Stimulated activated effector memory CD8-positive, alpha-beta T cell treated with anti-CD3 and anti-CD28 coated beads, Interleukin-12 subunit alpha, Interleukin-12 subunit beta, amount 100 ng/mL, for 72 hours (primary cell): ENCODE measurements at regions not wholly inside any gene's neighbourhood (a gene's known extent, or its start where the extent isn't known, plus 50 kb on each side); places are given as distances from the start of the nearest gene placed in this dataset.

Experiments
- ATAC-seq: fragments of 150-1000 bp; cut with Tn5 transposase; 2 replicates; pipeline ENCODE4 v1.10.0; 2021
- DNase-seq, 2 donors: peaks; one replicate each; pipeline ENCODE4 v3.0.0; 2021 to 2022; ENCODE audit warnings: low spot score in 2 of 2
- H3K27ac Mint-ChIP-seq: one replicate; pipeline ENCODE4 v1.8.0; 2022; ENCODE audit warnings: mild to moderate bottlenecking, mixed read lengths
- H3K36me3 Mint-ChIP-seq: one replicate; pipeline ENCODE4 v1.8.0; 2022; ENCODE audit warnings: mild to moderate bottlenecking, mixed read lengths
- H3K4me1 Mint-ChIP-seq: one replicate; pipeline ENCODE4 v1.8.0; 2022; ENCODE audit warnings: mixed read lengths
- H3K4me3 Mint-ChIP-seq: one replicate; pipeline ENCODE4 v1.8.0; 2022; ENCODE audit warnings: mild to moderate bottlenecking, mixed read lengths
- H3K9me3 Mint-ChIP-seq: one replicate; pipeline ENCODE4 v1.8.0; 2022; ENCODE audit warnings: mixed read lengths

DNA sequence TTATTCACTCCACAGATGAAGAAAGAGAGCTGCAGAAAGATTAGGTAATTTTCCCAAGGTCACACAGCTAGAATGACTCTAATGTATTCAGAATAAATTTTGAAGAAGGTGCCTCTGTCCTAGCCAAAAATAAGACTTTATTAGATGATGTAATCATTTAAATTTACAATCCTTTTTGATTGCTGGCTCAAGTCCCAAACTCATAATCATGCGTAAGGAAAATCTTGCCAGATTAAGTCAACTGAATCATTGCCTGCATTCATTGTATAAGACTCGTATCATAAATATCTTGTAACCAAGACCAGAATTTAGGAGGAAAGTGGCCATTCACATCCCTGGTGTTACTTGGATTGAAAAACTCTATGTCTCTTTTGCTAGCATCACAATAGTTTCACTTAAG is 53.1 kb upstream of the STK39 start:
- no peak for DNase-seq
- Mint-ChIP-seq H3K36me3 (no peaks in the 10 kb centered on the region), H3K4me3 (no peak overlapping the region), H3K27ac (no peak overlapping the region), H3K9me3 (peaks cover under 1% of the 10 kb centered on the region), H3K4me1 (no peaks in the 10 kb centered on the region)
- no peak for ATAC-seq

GRCh38 chr2:168304024-168304681 is 56.8 kb upstream of the STK39 start:
- peaks cover 16% of the 10 kb centered on the region for H3K9me3 Mint-ChIP-seq
- ATAC-seq (no peak), DNase-seq (no peak)
- no peak overlapping the region for H3K4me3 Mint-ChIP-seq
- no peaks in the 10 kb centered on the region for H3K36me3 Mint-ChIP-seq
- H3K27ac Mint-ChIP-seq = no peak overlapping the region
- H3K4me1 Mint-ChIP-seq = no peaks in the 10 kb centered on the region

DNA sequence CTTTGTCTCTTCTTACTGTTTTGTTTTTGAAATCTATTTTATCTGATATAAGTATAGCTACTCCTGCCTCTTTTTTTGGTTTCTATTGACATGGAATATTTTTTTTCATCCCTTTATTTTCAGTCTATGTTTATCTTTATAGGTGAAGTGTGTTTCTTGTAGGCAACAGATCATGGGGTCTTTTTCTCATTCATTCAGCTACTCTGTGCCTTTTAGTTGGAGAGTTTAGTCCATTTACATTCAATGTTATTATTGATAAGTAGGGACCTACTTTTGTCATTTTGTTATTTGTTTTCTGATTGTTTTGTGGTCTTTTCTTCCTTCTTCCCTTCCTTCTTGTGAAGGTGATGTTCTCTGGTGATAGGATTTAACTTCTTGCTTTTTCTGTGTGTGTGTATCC is 60.0 kb upstream of the STK39 start:
- H3K9me3 Mint-ChIP-seq = peaks cover 16% of the 10 kb centered on the region
- no peaks in the 10 kb centered on the region for H3K4me1 Mint-ChIP-seq
- no peak overlapping the region for H3K4me3 Mint-ChIP-seq
- DNase-seq (no peak), ATAC-seq (no peak)
- H3K27ac Mint-ChIP-seq = no peak overlapping the region
- H3K36me3 Mint-ChIP-seq = no peaks in the 10 kb centered on the region

GRCh38 chr2:168310580-168310979 is 63.2 kb upstream of the STK39 start:
- peaks cover 14% of the 10 kb centered on the region for H3K9me3 Mint-ChIP-seq
- no peak overlapping the region for H3K4me3 Mint-ChIP-seq
- H3K4me1 Mint-ChIP-seq = no peaks in the 10 kb centered on the region
- DNase-seq (no peak), ATAC-seq (no peak)
- no peak overlapping the region for H3K27ac Mint-ChIP-seq
- no peaks in the 10 kb centered on the region for H3K36me3 Mint-ChIP-seq

- no peaks in the 10 kb centered on the region for H3K4me1 Mint-ChIP-seq
- no peak overlapping the region for H3K27ac Mint-ChIP-seq
- H3K36me3 Mint-ChIP-seq = no peaks in the 10 kb centered on the region
- no peak for DNase-seq
- H3K9me3 Mint-ChIP-seq = peaks cover 12% of the 10 kb centered on the region
- no peak for ATAC-seq
- H3K4me3 Mint-ChIP-seq = no peak overlapping the region
Observed at GRCh38 chr2:168311261-168311910, 64.0 kb upstream of the STK39 start.

GRCh38 chr2:168312036-168312822 is 64.8 kb upstream of the STK39 start:
- H3K4me1 Mint-ChIP-seq = no peaks in the 10 kb centered on the region
- DNase-seq (no peak), ATAC-seq (no peak)
- no peak overlapping the region for H3K27ac Mint-ChIP-seq
- H3K9me3 Mint-ChIP-seq = peaks cover 7% of the 10 kb centered on the region
- H3K4me3 Mint-ChIP-seq = no peak overlapping the region
- no peaks in the 10 kb centered on the region for H3K36me3 Mint-ChIP-seq

DNA sequence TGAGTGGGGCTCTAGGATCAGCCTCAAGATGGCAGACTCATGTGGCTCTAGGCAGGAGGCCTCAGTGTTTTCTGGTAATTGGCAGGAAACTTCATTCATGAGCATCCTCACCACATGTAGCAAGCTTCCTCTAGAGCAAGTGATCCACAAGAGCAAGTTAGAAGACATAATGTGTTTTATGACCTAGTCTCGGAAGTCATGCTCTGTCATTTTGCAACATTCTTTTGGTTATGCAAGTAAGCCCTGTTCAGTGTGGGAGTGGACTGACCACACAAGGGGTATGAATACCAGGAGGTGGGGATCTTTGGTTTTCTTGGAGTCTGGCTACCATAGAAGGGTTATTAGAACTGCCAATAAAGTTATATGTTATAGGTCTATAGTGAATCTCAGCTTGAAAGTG is 66.8 kb upstream of the STK39 start:
- no peak for ATAC-seq
- Mint-ChIP-seq H3K4me3 (no peak overlapping the region), H3K4me1 (no peaks in the 10 kb centered on the region)

GRCh38 chr2:168315331-168316072 is 68.1 kb upstream of the STK39 start:
- ATAC-seq (no peak), DNase-seq (no peak)
- H3K4me1 Mint-ChIP-seq = no peaks in the 10 kb centered on the region
- H3K9me3 Mint-ChIP-seq = no peaks in the 10 kb centered on the region
- no peaks in the 10 kb centered on the region for H3K36me3 Mint-ChIP-seq
- H3K4me3 Mint-ChIP-seq = no peak overlapping the region
- no peak overlapping the region for H3K27ac Mint-ChIP-seq

More for the DNA sequence above, 66.8 kb upstream of the STK39 start:
- Mint-ChIP-seq H3K9me3 (no peaks in the 10 kb centered on the region), H3K36me3 (no peaks in the 10 kb centered on the region), H3K27ac (no peak overlapping the region)
- no peak for DNase-seq

- H3K4me3 Mint-ChIP-seq = no peak overlapping the region
- ATAC-seq (no peak), DNase-seq (no peak)
- no peaks in the 10 kb centered on the region for H3K4me1 Mint-ChIP-seq
- no peaks in the 10 kb centered on the region for H3K36me3 Mint-ChIP-seq
- no peak overlapping the region for H3K27ac Mint-ChIP-seq
- H3K9me3 Mint-ChIP-seq = no peaks in the 10 kb centered on the region
Observed at GRCh38 chr2:168316073-168316440, 68.7 kb upstream of the STK39 start.

GRCh38 chr2:168317282-168317681 is 69.9 kb upstream of the STK39 start:
- H3K4me3 Mint-ChIP-seq = no peak overlapping the region
- no peak for DNase-seq
- no peaks in the 10 kb centered on the region for H3K9me3 Mint-ChIP-seq
- no peaks in the 10 kb centered on the region for H3K36me3 Mint-ChIP-seq
- ATAC-seq = no peak
- no peak overlapping the region for H3K27ac Mint-ChIP-seq
- H3K4me1 Mint-ChIP-seq = no peaks in the 10 kb centered on the region

DNA sequence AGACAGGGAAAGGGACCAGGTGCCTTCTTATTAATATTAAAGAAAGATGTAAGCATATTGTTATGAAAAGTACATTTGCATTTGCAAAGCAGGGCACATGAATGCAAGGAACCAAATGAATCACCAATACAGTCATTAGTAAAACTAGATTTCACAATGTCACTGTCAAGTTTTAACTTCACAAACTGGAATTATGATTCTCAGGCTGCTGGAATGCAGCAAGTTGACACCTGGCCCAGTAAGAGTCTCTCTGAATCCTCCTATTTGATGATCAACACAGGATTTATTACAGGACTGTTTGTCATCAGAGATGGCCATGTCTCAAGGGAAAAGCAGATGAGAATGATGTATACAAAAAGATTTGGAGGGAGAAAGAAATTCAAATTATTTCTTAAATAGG is 72.9 kb upstream of the STK39 start:
- H3K4me1 Mint-ChIP-seq = peaks cover 6% of the 10 kb centered on the region
- ATAC-seq (no peak), DNase-seq (no peak)
- H3K9me3 Mint-ChIP-seq = no peaks in the 10 kb centered on the region
- no peak overlapping the region for H3K4me3 Mint-ChIP-seq
- H3K27ac Mint-ChIP-seq = no peak overlapping the region
- H3K36me3 Mint-ChIP-seq = no peaks in the 10 kb centered on the region

DNA sequence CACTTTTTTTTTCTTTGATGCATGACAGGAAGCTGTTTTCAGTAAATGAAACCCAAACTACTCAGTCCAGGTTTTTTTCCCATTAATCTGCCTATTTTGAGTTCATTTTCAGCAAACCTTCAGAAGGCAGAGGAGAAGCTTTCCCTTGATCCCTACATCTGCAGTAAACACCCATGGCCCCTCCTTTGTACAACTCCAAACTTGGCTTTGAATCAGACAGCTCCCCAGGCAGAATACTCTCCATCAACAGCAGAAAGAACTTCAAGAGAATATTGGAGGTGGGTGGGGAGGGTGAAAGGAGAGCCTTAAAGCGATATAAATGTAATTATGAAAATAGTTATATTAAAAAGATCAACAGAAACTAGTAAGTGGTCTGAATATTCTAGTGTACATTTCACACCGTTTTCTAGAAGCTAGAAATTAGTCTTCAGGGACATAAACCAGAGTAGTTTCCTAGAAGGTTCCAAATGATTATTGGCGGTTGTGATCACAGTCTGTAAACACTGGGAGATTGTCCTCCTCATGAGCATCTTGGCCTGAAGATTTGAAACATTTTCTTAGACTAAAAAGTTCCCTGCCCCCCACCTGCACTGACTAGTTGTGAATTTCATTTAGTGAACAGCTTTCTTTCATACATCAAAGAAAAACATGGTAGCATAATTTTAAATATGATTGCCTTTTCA is 75.1 kb upstream of the STK39 start:
- no peaks in the 10 kb centered on the region for H3K9me3 Mint-ChIP-seq
- DNase-seq (no peak), ATAC-seq (no peak)
- no peak overlapping the region for H3K4me3 Mint-ChIP-seq
- H3K27ac Mint-ChIP-seq = no peak overlapping the region
- no peaks in the 10 kb centered on the region for H3K36me3 Mint-ChIP-seq
- peaks cover 6% of the 10 kb centered on the region for H3K4me1 Mint-ChIP-seq

DNA sequence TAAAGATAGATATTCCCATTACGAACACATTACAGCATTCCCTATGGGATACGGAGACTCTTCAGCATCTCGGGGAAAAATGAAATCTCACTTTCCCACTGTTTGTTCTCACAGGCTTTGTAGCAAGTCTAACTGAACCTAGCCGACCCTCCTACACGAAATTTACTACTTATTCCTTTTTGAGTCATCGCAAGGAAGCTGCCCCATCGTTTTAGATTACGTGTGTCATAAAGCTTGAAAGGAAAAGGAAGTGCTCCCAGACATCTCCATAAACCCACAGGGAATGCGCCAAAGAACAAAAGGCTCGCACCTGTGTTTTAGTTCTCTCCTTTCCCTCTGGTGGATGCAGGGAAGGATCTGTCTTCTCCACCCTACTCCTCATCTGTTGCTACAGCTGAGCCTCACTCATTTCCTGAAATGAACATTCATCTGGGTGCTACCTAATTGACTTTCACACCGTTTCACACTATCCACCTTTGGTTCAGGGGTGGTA is 76.2 kb upstream of the STK39 start:
- peaks cover 6% of the 10 kb centered on the region for H3K4me1 Mint-ChIP-seq
- no peaks in the 10 kb centered on the region for H3K36me3 Mint-ChIP-seq
- no peak overlapping the region for H3K27ac Mint-ChIP-seq
- DNase-seq = no peak
- H3K4me3 Mint-ChIP-seq = no peak overlapping the region
- peak; percentile 86 for ATAC-seq
- no peaks in the 10 kb centered on the region for H3K9me3 Mint-ChIP-seq

GRCh38 chr2:168326572-168326971 is 79.2 kb upstream of the STK39 start:
- Mint-ChIP-seq H3K4me3 (no peak overlapping the region), H3K36me3 (no peaks in the 10 kb centered on the region), H3K9me3 (no peaks in the 10 kb centered on the region), H3K4me1 (peaks cover 6% of the 10 kb centered on the region), H3K27ac (no peak overlapping the region)
- no peak for ATAC-seq
- DNase-seq = no peak

DNA sequence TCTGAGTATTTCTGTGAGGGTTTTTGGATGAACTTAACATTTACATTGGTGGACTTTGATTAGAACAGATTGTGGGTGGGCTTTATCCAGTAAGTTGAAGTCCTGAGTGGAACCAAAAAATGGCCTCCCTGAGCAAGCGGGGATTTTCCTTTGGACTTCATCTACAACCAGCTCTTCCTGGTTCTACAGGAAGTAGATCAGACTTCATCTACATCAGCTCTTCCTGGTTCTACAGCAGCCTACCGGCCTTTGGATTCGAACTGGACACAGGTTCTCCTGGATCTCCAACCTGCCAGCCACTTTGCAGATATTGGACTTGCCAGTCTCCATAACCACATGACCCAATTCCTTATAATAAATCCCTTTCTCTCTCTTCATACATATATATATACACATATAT is 79.9 kb upstream of the STK39 start:
- ATAC-seq = no peak
- Mint-ChIP-seq H3K27ac (no peak overlapping the region), H3K4me3 (no peak overlapping the region), H3K4me1 (peaks cover 6% of the 10 kb centered on the region), H3K36me3 (no peaks in the 10 kb centered on the region), H3K9me3 (no peaks in the 10 kb centered on the region)
- no peak for DNase-seq
